Parathyroid adenoma (tissue), 2 donors: ENCODE measurements at regions not wholly inside any gene's neighbourhood (a gene's known extent, or its start where the extent isn't known, plus 50 kb on each side); places are given as distances from the start of the nearest gene placed in this dataset.

ENCODE experiments used
- H2AFZ ChIP-seq: fragments of 300-600 bp; sonication (generic); one replicate; pipeline ENCODE4 v1.7.0; 2017; ENCODE audit warnings: antibody characterized with exemption, mild to moderate bottlenecking
- H3K27ac ChIP-seq: fragments of 300-600 bp; sonication (generic); one replicate; pipeline ENCODE4 v1.7.0; 2017
- H3K27me3 ChIP-seq: fragments of 300-600 bp; sonication (generic); one replicate; pipeline ENCODE4 v1.7.0; 2017; ENCODE audit warnings: low read length; ENCODE audit not compliant: control insufficient read depth, insufficient read depth
- H3K36me3 ChIP-seq: fragments of 300-600 bp; sonication (generic); one replicate; pipeline ENCODE4 v1.7.0; 2017; ENCODE audit warnings: low read length; ENCODE audit not compliant: control insufficient read depth, insufficient read depth
- H3K4me1 ChIP-seq: fragments of 300-600 bp; sonication (generic); one replicate; pipeline ENCODE4 v1.7.0; 2017; ENCODE audit warnings: control low read depth
- H3K4me2 ChIP-seq: fragments of 300-600 bp; sonication (generic); one replicate; pipeline ENCODE4 v1.7.0; 2017; ENCODE audit warnings: low read length
- H3K4me3 ChIP-seq: fragments of 300-600 bp; sonication (generic); one replicate; pipeline ENCODE4 v1.7.0; 2017; ENCODE audit warnings: low read depth, low read length
- H3K79me2 ChIP-seq: fragments of 300-600 bp; sonication (generic); one replicate; pipeline ENCODE4 v1.7.0; 2017; ENCODE audit warnings: control low read depth
- H3K9ac ChIP-seq: fragments of 300-600 bp; sonication (generic); one replicate; pipeline ENCODE4 v1.7.0; 2017; ENCODE audit warnings: mild to moderate bottlenecking
- H3K9me3 ChIP-seq: fragments of 300-600 bp; sonication (generic); one replicate; pipeline ENCODE4 v1.7.0; 2017; ENCODE audit warnings: low read length; ENCODE audit not compliant: control insufficient read depth
- CTCF ChIP-seq: fragments of 300-600 bp; sonication (generic); IDR thresholded peaks from one replicate; pipeline ENCODE4 v1.7.0; 2017; ENCODE audit warnings: antibody characterized with exemption, mild to moderate bottlenecking
- donor health status: primary hyperparathyroidism.

GRCh38 chr16:26692658-26693057, 374.1 kb upstream of the C16orf82 start:
- H3K4me2 ChIP-seq, result no peak overlapping the region
- no peak overlapping the region for H3K9ac ChIP-seq
- TF ChIP-seq CTCF, result no peak
- no peak overlapping the region for H3K4me3 ChIP-seq
- no peaks in the 10 kb centered on the region for H3K9me3 ChIP-seq
- H3K36me3 ChIP-seq, result no peaks in the 10 kb centered on the region
- no peak overlapping the region for H2AFZ ChIP-seq
- H3K4me1 ChIP-seq, result no peaks in the 10 kb centered on the region
- no peak overlapping the region for H3K27ac ChIP-seq
- no peaks in the 10 kb centered on the region for H3K79me2 ChIP-seq
- no peaks in the 10 kb centered on the region for H3K27me3 ChIP-seq

- H3K9ac ChIP-seq, result no peak overlapping the region
- H3K27ac ChIP-seq, result no peak overlapping the region
- H3K79me2 ChIP-seq, result no peaks in the 10 kb centered on the region
- no peak overlapping the region for H2AFZ ChIP-seq
- no peak overlapping the region for H3K4me2 ChIP-seq
- TF ChIP-seq CTCF, result no peak
- no peaks in the 10 kb centered on the region for H3K4me1 ChIP-seq
- no peaks in the 10 kb centered on the region for H3K9me3 ChIP-seq
- H3K36me3 ChIP-seq, result no peaks in the 10 kb centered on the region
- no peak overlapping the region for H3K4me3 ChIP-seq
- no peaks in the 10 kb centered on the region for H3K27me3 ChIP-seq
Observed at GRCh38 chr16:26697807-26698206, 368.9 kb upstream of the C16orf82 start.

GRCh38 chr16:26700250-26700649, 366.5 kb upstream of the C16orf82 start:
- H3K36me3 ChIP-seq, result no peaks in the 10 kb centered on the region
- H2AFZ ChIP-seq, result no peak overlapping the region
- no peaks in the 10 kb centered on the region for H3K4me1 ChIP-seq
- H3K27me3 ChIP-seq, result no peaks in the 10 kb centered on the region
- H3K9ac ChIP-seq, result no peak overlapping the region
- no peak for TF ChIP-seq CTCF
- H3K27ac ChIP-seq, result no peak overlapping the region
- no peaks in the 10 kb centered on the region for H3K79me2 ChIP-seq
- H3K9me3 ChIP-seq, result no peaks in the 10 kb centered on the region
- no peak overlapping the region for H3K4me2 ChIP-seq
- no peak overlapping the region for H3K4me3 ChIP-seq

- no peak overlapping the region for H3K4me2 ChIP-seq
- no peaks in the 10 kb centered on the region for H3K4me1 ChIP-seq
- no peaks in the 10 kb centered on the region for H3K79me2 ChIP-seq
Observed at GRCh38 chr16:26701243-26701886, 365.4 kb upstream of the C16orf82 start.

More at GRCh38 chr16:26701243-26701886, 365.4 kb upstream of the C16orf82 start:
- H3K9ac ChIP-seq, result no peak overlapping the region
- H3K27ac ChIP-seq, result no peak overlapping the region
- no peak overlapping the region for H3K4me3 ChIP-seq
- no peaks in the 10 kb centered on the region for H3K9me3 ChIP-seq
- no peak for TF ChIP-seq CTCF
- no peaks in the 10 kb centered on the region for H3K27me3 ChIP-seq
- H2AFZ ChIP-seq, result no peak overlapping the region
- H3K36me3 ChIP-seq, result no peaks in the 10 kb centered on the region
